WERI-Rb-1 (cell line): ENCODE measurements at regions not wholly inside any gene's neighbourhood (a gene's known extent, or its start where the extent isn't known, plus 50 kb on each side); places are given as distances from the start of the nearest gene placed in this dataset.

Source experiments
- DNase-seq: peaks from one replicate; pipeline ENCODE4 v3.0.0-alpha.2; 2020
- H3K27ac ChIP-seq: fragments of 250-450 bp; sonication (Bioruptor Pico); 2 replicates; pipeline ENCODE4 v1.5.1; 2020; ENCODE audit warnings: mild to moderate bottlenecking, moderate library complexity
- H3K27me3 ChIP-seq: fragments of 250-450 bp; sonication (Bioruptor Pico); 2 replicates; pipeline ENCODE4 v1.5.1; 2021; ENCODE audit warnings: mild to moderate bottlenecking, low read depth, moderate library complexity; ENCODE audit not compliant: insufficient read depth, severe bottlenecking
- H3K36me3 ChIP-seq: fragments of 250-450 bp; sonication (Bioruptor Pico); 2 replicates; pipeline ENCODE4 v1.5.1; 2020; ENCODE audit warnings: mild to moderate bottlenecking, moderate library complexity
- H3K4me3 ChIP-seq: 2 replicates; pipeline ENCODE4 v1.5.1; 2011; ENCODE audit warnings: low read depth, mild to moderate bottlenecking, control low read depth, low read length
- H3K9me3 ChIP-seq: fragments of 250-450 bp; sonication (Bioruptor Pico); 2 replicates; pipeline ENCODE4 v1.5.1; 2021; ENCODE audit warnings: mild to moderate bottlenecking, moderate library complexity; ENCODE audit not compliant: severe bottlenecking
- TF ChIP-seq, protein P1 (sequence below): IDR thresholded peaks from 2 replicates; pipeline ENCODE4 v1.5.1; 2011; ENCODE audit warnings: low read depth, mild to moderate bottlenecking, control low read depth, inconsistent platforms, low read length

DNA sequence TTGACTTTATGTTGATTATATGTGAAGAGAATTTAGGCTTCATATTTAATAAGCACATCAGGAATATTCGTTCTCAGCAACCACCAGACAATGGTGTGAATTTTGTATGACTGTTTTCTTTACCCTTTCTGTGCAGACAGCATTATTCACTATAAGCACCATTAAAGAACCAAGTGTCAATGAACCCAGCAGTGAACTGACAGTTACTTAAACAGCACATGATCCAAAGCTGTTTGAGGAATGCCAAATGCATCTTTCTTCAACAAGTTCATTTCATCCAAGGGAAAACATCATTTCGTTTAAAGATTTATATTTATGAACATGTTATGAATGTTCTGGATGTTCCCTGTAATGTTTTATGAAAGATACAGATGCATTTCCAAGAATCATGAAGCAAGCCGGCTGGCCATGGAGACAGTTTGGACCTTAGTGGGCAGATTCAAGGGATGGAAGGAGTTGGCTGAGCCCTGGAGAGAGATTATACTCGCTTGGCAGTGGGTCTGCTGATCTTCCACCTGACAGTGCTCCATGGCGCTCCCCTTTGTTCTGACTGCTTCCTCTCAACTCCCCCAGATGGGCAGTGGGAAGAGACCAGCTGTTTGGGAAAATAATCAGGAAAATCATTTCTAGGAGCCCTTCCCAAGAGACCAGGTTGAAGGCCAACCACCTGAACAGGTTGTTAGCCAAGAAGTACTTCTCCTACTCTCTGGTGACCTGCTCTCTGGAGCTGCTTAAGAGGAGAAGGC is 326.0 kb upstream of the RSPO3 start:
- no peaks in the 10 kb centered on the region for H3K36me3 ChIP-seq
- no peak overlapping the region for H3K27ac ChIP-seq
- DNase-seq, result no peak
- no peak overlapping the region for H3K4me3 ChIP-seq
- H3K27me3 ChIP-seq, result no peaks in the 10 kb centered on the region
- TF ChIP-seq, protein P1, sequence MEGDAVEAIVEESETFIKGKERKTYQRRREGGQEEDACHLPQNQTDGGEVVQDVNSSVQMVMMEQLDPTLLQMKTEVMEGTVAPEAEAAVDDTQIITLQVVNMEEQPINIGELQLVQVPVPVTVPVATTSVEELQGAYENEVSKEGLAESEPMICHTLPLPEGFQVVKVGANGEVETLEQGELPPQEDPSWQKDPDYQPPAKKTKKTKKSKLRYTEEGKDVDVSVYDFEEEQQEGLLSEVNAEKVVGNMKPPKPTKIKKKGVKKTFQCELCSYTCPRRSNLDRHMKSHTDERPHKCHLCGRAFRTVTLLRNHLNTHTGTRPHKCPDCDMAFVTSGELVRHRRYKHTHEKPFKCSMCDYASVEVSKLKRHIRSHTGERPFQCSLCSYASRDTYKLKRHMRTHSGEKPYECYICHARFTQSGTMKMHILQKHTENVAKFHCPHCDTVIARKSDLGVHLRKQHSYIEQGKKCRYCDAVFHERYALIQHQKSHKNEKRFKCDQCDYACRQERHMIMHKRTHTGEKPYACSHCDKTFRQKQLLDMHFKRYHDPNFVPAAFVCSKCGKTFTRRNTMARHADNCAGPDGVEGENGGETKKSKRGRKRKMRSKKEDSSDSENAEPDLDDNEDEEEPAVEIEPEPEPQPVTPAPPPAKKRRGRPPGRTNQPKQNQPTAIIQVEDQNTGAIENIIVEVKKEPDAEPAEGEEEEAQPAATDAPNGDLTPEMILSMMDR, result no peak
- no peaks in the 10 kb centered on the region for H3K9me3 ChIP-seq

DNA sequence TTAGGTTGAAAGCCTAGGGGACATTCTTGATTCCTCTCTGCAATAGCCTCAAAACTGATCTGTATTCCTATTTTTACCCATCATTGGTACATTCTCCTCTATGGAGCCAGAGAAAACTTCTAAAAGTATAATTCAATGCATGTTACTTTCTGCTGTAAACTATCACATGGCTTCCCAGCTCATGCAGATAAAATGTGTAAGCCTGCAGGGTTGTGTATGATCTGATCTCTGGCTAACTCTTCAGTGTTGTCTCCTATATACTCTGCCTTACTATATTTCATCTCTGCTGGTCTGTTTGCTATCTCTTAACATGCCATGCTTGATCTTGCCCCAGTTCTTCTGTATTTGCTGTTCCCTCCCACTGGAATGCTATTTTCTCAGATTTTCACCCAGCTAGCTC is 323.3 kb upstream of the RSPO3 start:
- Histone ChIP-seq H3K36me3 (no peaks in the 10 kb centered on the region), H3K27ac (no peak overlapping the region), H3K4me3 (no peak overlapping the region), H3K9me3 (no peaks in the 10 kb centered on the region), H3K27me3 (no peaks in the 10 kb centered on the region)
- DNase-seq, result no peak
- TF ChIP-seq, protein P1, result no peak

DNA sequence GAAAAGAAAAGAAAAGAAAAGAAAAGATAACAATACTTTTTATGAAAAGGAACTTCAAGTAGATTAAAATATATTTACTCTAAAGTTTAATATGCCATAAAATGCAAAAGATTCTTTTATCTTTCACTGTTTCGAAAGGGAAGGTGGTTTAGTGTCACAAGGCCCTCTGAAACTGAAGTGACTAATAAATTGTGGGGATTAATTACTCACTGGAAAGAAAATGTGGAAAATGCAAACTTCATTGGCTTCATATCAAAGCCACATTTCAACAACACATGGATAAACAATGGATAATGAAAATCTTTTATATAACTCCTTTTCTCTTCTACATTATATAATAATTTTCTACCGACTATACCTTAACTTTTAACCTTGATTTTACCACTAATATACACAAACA is 320.5 kb upstream of the RSPO3 start:
- Histone ChIP-seq H3K27ac (no peak overlapping the region), H3K36me3 (no peaks in the 10 kb centered on the region), H3K4me3 (no peak overlapping the region), H3K9me3 (no peaks in the 10 kb centered on the region), H3K27me3 (no peaks in the 10 kb centered on the region)
- DNase-seq, result no peak
- TF ChIP-seq, protein P1, result no peak

DNA sequence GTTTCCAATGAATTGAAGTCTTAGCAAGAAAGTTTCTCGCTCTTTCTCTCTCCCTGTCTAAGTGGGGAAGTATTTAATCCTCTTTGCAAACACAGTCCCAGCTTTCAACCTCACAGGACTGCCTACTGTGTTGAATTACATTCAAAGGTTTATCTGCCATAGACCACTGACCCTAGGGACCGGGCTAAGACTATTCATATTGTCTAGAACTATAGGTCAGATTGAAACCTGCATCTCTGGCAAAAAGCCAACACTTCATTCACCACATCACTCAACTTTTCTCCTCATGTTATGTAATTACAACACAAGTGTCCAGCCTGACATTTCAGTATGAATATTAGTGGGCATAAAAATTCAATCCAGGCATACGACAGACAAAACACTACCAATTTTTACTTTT is 314.7 kb upstream of the RSPO3 start:
- H3K4me3 ChIP-seq, result no peak overlapping the region
- H3K27me3 ChIP-seq, result no peaks in the 10 kb centered on the region
- H3K36me3 ChIP-seq, result no peaks in the 10 kb centered on the region
- DNase-seq, result peak; percentile 19
- TF ChIP-seq, protein P1, result no peak
- no peaks in the 10 kb centered on the region for H3K9me3 ChIP-seq
- no peak overlapping the region for H3K27ac ChIP-seq

DNA sequence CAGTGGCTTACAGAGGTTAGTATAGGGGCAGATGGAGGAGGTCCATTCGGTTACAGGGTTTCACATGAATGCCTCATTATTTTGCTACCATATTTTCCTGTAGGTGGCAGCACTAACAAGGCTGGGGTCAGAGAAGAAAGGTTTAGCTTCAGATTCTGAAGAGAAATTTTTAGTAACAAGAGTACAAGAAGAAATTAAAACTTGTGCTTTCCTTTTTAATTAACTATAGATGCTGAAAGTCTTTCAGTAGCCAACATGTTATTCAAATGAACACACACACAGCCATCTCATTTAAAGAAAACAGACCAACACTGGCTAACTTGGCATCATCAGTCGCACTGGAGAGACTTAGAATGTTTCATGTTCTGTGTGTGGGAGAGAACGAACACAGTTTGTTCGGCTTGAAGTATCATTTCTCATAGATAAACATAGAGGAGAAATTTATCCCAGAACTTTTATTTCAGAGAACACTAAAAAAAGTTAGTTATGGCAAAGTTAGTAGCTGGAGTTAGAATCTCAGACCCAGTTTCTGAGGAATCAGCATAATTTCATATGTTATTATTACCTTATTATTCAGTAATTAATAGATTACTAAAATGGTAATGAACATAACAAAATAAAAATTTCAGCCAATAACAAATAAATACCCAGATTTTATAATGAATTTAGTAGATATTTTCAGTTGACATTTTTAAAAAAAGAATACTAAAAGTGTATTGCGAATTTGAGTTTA is 314.0 kb upstream of the RSPO3 start:
- Histone ChIP-seq H3K27ac (no peak overlapping the region), H3K27me3 (no peaks in the 10 kb centered on the region), H3K9me3 (no peaks in the 10 kb centered on the region), H3K36me3 (no peaks in the 10 kb centered on the region), H3K4me3 (no peak overlapping the region)
- peak; percentile 39 for DNase-seq
- TF ChIP-seq, protein P1, result peak; percentile 58
